T1000 (cell line): ENCODE measurements at regions not wholly inside any gene's neighbourhood (a gene's known extent, or its start where the extent isn't known, plus 50 kb on each side); places are given as distances from the start of the nearest gene placed in this dataset.

ENCODE experiments used
- DNase-seq: peaks from one replicate; lab custom pipeline; 2025; ENCODE audit warnings: mixed read lengths; lab: John Stamatoyannopoulos, UW

DNA sequence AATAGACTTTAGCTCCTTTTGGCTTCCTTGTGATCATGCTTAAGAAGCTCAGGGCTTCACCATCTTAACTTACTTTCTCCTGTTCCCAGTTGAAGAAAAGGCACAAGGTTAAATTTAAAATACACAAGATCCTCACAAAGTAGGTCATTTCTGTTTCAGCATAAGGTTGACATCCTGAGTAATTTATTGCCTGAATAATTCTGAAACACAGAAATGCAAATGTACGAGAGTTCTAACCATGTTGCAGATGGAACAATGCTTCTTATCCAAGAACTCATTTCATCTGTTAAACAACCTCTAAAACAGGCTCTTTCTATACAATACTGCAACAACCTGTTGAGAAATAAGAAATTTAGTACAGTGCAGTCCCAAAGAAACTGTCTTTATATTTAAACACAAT lies 395.2 kb downstream of the BCL11A start:
- DNase-seq, result no peak

DNA sequence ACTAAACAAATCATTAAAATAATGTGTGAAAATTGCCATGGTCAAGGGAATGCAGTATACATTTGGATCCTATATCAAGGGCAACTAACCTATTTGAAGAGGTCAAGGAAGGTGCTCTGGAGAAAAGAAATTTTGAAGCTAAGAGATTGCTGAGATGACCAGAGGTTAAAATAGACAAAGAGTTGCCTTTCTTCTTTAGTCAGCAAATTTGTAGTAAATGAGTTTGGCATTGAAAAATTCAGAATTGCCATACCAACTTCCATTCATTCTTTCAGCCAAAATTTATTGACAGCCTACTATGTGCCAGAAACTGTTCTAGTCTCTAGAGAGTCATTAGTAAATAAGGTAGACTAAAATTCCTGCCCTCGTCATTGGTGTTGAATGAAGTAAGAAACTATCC lies 396.2 kb downstream of the BCL11A start:
- no peak for DNase-seq

- DNase-seq, result no peak
Observed at GRCh38 chr2:60154142-60154541, 399.3 kb downstream of the BCL11A start.

DNA sequence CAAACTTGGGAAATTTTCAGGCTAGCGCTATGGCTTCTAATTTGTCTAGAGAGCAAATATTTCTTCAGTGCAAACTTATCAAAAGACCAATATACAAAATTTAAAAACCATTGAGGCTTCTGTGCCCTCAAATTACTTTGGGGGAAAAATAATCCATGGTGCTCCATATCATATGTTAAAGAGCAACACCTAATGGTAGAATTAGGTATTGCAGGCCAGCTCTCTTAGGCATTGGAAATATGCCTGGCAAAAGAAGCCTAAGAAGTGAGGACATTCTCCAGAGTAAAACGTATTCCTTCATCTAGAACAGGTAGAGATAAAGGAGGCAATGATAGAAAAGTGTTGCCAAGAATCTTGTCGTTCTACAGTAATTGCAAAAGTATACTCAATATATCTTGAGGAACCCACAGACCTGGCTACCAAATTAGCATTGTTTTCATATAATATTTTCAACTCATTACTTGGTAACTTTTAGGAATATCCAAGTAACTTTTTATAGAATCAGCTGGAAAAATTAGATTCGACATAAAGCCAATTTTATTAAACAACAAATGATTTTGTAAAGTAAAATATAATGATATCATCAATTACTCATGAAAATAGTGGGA lies 401.1 kb downstream of the BCL11A start:
- DNase-seq, result no peak

DNA sequence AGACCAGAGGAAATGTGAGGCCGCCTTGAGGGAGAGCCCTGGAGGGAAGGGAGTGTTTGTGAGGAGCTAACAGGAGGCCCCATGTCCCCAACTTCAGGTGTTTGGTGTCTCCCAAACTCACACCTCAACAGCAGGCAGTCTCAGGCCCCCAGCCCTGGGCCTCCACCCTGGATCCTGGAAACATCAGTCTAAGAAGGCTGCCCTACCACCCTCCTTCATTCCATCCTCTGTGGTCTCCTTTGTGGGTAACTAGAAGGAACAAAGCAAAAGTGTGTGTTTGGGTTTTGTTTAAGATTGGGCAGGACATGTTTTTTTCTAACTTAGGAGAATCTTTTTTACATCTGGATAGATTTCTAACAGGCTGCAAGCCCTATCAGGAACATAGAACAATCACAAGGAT lies 404.3 kb downstream of the BCL11A start:
- no peak for DNase-seq

DNA sequence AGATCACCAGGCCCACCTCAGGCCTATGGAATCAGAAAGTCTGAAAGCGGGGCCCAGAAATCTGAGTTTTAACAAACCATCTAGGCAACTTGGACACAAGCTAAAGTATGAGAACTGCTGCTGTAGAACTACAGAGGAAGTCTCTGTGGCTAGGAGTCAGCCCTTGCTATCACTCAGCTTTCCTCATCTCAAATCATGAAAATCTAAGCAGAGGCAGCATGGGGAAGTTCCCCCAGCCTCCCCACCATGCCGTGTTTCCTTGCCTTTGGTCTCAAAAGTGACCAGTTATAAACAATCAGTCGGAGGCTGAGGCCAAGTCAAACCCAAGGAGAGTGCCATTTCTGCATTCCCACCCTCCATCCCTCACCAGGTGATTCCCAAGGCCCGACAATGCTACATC lies 404.7 kb downstream of the BCL11A start:
- DNase-seq, result no peak

GRCh38 chr2:60140185-60140584 lies 413.3 kb downstream of the BCL11A start:
- DNase-seq, result peak; percentile 53

- DNase-seq, result no peak
Observed at GRCh38 chr2:60136913-60137312, 416.5 kb downstream of the BCL11A start.

DNA sequence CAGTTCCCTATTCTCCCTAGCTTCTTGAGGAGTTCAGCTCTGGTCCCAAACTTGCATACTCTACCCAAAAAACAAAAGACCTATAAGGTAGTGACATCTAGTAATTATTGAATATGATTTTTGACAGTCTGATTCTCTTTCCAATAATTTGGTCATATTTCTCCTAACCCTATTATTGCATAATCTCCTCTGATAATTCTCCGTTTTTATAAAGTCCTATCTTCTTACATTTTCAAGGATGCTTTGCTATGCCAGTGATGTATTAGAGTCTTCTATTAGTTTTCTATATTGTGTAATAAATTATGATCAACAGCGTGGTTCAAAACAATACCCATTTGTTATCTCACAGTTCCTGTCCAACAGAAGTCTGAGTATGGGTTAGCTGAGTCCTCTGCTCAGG lies 426.3 kb downstream of the BCL11A start:
- DNase-seq, result no peak

DNA sequence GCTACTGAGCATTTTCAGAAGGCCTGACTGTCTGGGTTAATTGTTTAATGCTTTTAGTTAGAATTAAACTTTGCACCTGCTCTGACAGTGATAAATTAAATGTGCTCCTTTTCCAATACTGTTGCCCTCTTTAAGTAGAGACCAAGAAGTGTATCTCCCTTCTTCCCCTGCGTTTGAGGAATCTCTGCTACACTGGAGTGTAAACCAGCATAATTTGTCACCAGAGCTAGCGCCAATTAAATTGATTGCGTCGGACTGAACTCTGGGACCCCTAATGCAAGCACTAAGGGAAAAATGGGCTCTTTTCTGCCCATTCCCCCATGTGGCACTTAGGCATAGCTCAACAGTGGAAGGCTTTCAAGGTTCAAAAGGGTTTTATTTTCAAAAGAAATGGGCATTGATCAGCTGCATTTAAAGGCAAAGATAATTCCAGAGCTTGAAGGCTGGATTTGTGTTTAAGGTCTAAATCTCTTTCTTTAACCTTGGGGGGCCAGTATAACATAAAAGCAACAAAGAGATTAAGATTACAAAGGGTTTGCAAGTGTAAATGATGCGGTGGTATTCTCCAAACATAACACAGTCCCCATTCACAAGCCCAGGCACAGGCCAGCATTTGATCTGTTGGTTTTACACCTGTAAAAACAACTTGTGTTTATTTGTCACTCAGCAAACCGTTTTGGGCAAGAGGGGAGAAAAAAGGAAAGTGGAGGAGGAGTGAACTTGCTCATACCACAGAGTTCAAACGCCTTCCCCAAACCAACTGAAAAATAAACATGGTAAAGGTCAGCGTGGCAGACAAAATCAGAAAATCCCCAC lies 427.6 kb downstream of the BCL11A start:
- no peak for DNase-seq

- DNase-seq, result no peak
Observed at GRCh38 chr2:60119778-60120177, 433.7 kb downstream of the BCL11A start.

DNA sequence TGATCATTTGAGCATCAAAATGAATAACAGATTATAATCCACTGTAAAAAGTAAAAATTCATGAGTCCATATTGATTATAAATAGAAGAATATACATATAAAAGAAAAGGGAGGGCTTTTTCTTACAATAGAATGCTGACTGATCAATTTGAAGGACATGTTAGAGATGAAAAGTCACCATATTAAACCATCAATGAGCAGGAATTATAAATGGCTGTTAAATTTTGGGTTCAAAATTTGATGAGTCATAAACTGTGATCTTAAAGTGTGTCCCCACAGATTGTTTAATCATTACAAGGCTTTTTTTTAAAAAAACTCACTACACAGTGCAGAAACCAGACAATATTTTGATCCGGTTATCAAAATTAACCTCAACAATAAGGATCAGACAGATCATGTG lies 434.5 kb downstream of the BCL11A start:
- DNase-seq, result no peak

- no peak for DNase-seq
Observed at GRCh38 chr2:60118061-60118460, 435.4 kb downstream of the BCL11A start.

GRCh38 chr2:60116161-60116875 lies 437.1 kb downstream of the BCL11A start:
- no peak for DNase-seq

DNA sequence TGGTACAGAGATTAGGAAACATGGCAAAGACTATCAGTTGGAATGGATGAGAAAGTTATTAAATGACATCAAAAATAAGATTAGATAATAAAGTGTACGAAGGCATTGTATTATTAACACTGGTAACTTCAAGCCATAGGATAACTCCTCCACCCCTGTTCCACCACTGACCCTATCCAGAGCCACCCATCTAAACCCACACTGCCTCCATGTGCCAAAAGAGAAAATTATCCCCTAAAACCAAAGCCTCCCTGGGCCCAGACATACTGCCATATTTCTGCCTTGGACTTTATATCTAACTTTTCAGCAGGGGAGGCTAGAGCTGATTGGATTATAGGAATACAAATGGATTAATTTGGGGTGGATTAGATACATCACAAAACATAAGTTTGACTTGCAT lies 443.7 kb downstream of the BCL11A start:
- no peak for DNase-seq

- no peak for DNase-seq
Observed at GRCh38 chr2:60106836-60107529, 446.5 kb downstream of the BCL11A start.

- DNase-seq, result no peak
Observed at GRCh38 chr2:60105906-60106305, 447.5 kb downstream of the BCL11A start.

DNA sequence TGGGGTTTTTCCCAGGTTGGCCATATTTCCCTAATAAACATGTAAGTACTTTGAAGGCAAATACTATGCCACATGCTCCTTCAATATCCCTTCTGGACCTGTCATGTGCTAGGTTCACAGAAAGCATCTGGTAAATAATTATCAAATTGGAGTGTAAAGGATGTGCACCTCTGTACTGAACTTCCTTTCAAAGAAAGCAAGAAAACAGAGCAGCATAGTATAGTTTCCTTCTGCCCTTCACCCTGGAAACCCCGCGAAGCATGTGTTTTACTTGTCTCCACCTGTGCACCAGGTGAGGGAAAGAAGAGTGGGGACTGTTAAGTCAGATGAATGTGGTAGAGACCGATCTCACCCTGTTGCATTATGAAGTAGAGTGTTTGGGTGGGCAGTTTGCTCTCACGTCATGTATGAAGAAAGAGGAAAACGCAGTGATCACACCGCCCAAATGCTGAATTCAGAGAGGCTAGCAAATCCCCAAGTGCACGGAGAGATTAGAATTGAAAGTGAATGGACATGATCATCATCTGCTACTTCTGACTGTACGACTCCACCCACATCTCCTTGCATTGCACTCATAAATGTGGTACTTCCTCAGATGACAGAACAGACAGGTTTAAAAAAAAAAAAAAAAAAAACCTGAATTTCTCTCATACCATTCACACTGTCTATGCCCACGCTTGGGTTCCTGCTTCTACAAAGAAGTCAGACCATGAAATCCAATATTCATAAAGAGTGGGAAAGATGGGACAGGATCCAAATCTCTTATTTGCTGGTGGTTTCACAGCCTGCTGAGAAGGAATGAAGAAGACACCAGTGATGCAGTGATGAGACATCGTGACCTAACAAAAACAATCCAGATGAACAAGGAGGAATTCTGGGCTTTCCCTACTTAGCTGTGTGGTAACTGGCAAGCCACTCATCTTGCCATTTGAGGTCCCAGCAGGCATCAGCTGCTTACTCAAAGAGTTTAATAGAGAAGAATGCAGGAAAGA lies 448.6 kb downstream of the BCL11A start:
- peak; percentile 67 for DNase-seq

- DNase-seq, result no peak
Observed at GRCh38 chr2:60100034-60100433, 453.4 kb downstream of the BCL11A start.

- no peak for DNase-seq
Observed at GRCh38 chr2:60098996-60099395, 454.5 kb downstream of the BCL11A start.

DNA sequence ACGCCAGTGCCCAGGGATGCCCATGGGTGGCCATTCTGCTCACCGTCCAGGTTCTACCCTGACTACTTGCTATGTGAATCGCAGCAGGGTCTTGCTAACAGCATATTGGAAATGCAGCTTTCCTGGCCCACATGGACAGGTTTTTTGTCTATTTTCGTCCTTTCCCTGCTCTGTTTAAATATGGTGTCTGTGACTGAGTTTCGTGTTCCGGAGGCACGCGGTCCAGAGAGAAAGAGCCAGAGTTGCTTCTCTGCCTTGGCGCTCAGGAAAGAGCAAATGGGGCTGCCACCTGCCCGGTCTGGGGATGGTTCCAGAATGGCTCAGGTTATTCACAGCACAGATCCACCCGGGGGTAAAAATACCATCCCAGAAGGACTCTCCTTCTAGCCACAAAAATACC lies 456.2 kb downstream of the BCL11A start:
- no peak for DNase-seq
